ENCODE measurements at regions not wholly inside any gene's neighbourhood (a gene's known extent, or its start where the extent isn't known, plus 50 kb on each side); places are given as distances from the start of the nearest gene placed in this dataset.

DNA sequence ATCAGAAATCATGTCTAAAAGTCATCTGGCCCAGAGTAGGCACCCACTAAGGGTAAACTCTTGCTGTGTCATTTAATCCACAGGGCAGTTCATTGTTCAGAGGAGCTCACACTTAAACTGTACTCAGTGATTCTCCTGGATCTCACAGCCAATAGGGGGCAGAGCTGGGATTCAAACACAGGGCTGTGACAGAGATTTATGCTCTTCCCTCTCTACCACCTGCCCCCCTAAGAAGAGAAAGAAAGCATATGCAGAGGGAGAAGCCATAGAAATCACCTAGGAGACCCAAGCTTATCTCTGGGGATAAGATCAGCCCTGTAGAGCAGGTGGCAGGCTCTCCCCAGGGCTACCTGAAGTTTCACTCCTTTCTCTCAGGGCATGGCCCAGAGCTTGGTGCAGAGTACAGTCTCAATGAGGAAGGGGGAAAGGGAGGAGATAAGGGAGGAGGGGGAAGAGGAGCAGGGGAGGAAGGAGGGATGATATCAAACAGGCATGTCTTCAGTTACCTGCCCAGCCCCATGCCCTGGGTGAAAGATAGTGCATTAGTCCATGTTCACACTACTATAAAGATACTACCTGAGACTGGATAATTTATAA lies 51.8 kb upstream of the ADPGK start:
- no peaks in the 10 kb centered on the region for H3K36me3 ChIP-seq (ENCODE audit: insufficient read depth, low read length)
- no peaks in the 10 kb centered on the region for H3K9me3 ChIP-seq (ENCODE audit: low read length)
- no peaks in the 10 kb centered on the region for H3K79me2 ChIP-seq (ENCODE audit: insufficient read depth, low read depth, low read length)
- TF ChIP-seq EZH2phosphoT487 (IDR thresholded peaks at IDR 0.05; ENCODE audit: borderline replicate concordance, low read depth, low read length), result no peak
- TF ChIP-seq, protein P1, sequence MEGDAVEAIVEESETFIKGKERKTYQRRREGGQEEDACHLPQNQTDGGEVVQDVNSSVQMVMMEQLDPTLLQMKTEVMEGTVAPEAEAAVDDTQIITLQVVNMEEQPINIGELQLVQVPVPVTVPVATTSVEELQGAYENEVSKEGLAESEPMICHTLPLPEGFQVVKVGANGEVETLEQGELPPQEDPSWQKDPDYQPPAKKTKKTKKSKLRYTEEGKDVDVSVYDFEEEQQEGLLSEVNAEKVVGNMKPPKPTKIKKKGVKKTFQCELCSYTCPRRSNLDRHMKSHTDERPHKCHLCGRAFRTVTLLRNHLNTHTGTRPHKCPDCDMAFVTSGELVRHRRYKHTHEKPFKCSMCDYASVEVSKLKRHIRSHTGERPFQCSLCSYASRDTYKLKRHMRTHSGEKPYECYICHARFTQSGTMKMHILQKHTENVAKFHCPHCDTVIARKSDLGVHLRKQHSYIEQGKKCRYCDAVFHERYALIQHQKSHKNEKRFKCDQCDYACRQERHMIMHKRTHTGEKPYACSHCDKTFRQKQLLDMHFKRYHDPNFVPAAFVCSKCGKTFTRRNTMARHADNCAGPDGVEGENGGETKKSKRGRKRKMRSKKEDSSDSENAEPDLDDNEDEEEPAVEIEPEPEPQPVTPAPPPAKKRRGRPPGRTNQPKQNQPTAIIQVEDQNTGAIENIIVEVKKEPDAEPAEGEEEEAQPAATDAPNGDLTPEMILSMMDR (conservative IDR thresholded peaks at IDR 0.05; ENCODE audit: low read length), result peak; percentile 59
- H3K4me2 ChIP-seq (ENCODE audit: low read length), result no peak overlapping the region
- ChIA-PET CTCF (ENCODE audit: unreplicated experiment) (no interaction called here), POLR2A (interaction anchor here (0.9 kb wide), 1 partner anchor 35 kb away, joined by 3 read pairs; no protein-coding TSS in a partner anchor)
- H3K9me2 ChIP-seq (ENCODE audit: insufficient read depth, low read length), result no peaks in the 10 kb centered on the region
- no peaks in the 10 kb centered on the region for H3K4me1 ChIP-seq (ENCODE audit: insufficient read depth, low read length, poor library complexity, severe bottlenecking)
- no peak overlapping the region for H3K27ac ChIP-seq (ENCODE audit: low read depth, low read length, poor library complexity, severe bottlenecking)
- no peaks in the 10 kb centered on the region for H4K20me1 ChIP-seq (ENCODE audit: insufficient read depth, low read length)
- no peak overlapping the region for H2AFZ ChIP-seq (ENCODE audit: low read length)
- intact Hi-C loops (cut with micrococcal nuclease; ENCODE audit: unreplicated experiment), result no loop called here
- no peak overlapping the region for H3K4me3 ChIP-seq (ENCODE audit: low read depth, low read length, poor library complexity, severe bottlenecking)
- BruUV-seq (replicated peaks), result no TSS peak
- DNase-seq (ENCODE audit: low spot score), result peak; percentile 6

DNA sequence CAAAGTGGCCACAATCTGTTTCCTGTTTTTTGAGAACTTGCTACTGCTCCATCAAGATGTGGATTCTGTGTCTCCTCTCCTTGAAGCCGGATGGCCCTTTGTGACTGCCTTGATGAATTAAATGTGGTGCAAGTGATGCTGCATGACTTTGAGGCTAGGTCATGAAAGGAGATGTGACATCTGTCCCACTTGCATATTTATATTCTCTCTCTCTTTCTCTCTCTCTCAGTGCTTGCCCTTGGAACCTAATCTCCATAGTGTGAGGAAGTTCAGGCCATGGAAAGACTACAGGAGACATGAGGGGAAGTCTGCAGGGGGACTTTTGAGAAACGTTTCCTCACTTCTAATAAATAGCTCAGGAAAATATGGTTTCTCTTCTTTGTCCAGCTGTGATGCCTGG lies 50.0 kb upstream of the ADPGK start:
- Histone ChIP-seq H3K27ac (ENCODE audit: low read depth, low read length, poor library complexity, severe bottlenecking) (no peak overlapping the region), H3K4me2 (ENCODE audit: low read length) (no peak overlapping the region), H2AFZ (ENCODE audit: low read length) (no peak overlapping the region), H3K4me3 (ENCODE audit: low read depth, low read length, poor library complexity, severe bottlenecking) (no peak overlapping the region), H4K20me1 (ENCODE audit: insufficient read depth, low read length) (no peaks in the 10 kb centered on the region), H3K9me3 (ENCODE audit: low read length) (no peaks in the 10 kb centered on the region), H3K4me1 (ENCODE audit: insufficient read depth, low read length, poor library complexity, severe bottlenecking) (no peaks in the 10 kb centered on the region), H3K79me2 (ENCODE audit: insufficient read depth, low read depth, low read length) (no peaks in the 10 kb centered on the region), H3K36me3 (ENCODE audit: insufficient read depth, low read length) (no peaks in the 10 kb centered on the region), H3K9me2 (ENCODE audit: insufficient read depth, low read length) (no peaks in the 10 kb centered on the region)
- no TSS peak for BruUV-seq (replicated peaks)
- intact Hi-C loops (cut with micrococcal nuclease; ENCODE audit: unreplicated experiment), result no loop called here
- TF ChIP-seq EZH2phosphoT487 (IDR thresholded peaks at IDR 0.05; ENCODE audit: borderline replicate concordance, low read depth, low read length), result no peak
- TF ChIP-seq, protein P1 (conservative IDR thresholded peaks at IDR 0.05; ENCODE audit: low read length), result no peak
- CTCF ChIA-PET (ENCODE audit: unreplicated experiment), result no interaction called here
- no peak for DNase-seq (ENCODE audit: low spot score)
- POLR2A ChIA-PET, result interaction anchor here (0.6 kb wide), 1 partner anchor 680 kb away, joined by 6 read pairs; no protein-coding TSS in a partner anchor
